ENCODE measurements at regions not wholly inside any gene's neighbourhood (a gene's known extent, or its start where the extent isn't known, plus 50 kb on each side); places are given as distances from the start of the nearest gene placed in this dataset.

DNA sequence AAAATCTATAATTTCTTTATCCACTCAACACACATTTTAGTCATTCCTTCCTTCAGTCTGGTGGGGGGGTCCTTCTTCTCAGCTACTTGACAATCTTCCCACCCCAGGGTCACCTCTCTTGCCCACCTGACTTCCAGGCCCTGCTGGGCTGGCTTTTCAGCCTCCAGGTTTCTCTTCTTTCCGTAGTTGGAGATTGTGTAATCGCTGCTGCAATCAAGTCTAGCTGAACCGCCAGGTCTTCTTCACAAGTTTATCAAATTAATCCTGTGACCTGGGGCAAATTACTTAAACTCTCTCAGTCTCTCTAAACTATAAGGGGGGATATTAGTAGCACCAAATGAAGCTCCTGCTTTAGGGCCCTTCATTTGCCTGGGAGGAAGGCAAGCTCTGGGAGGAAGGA, 102.9 kb upstream of the TNIP3 start:
- no peak for TF ChIP-seq EZH2 (IDR thresholded peaks at IDR 0.05; ENCODE audit: insufficient read depth, poor library complexity, severe bottlenecking)
- no peak for TF ChIP-seq EZH2phosphoT487 (IDR thresholded peaks at IDR 0.05; ENCODE audit: insufficient read depth, low read depth)

Measured in GM23248 (cell line).